HTR-8/SVneo (cell line): ENCODE measurements at regions not wholly inside any gene's neighbourhood (a gene's known extent, or its start where the extent isn't known, plus 50 kb on each side); places are given as distances from the start of the nearest gene placed in this dataset.
"Not testable (repeated sequence)": the region's sequence is repeated elsewhere in the genome, so short reads cannot be mapped to it uniquely, and the experiment has no call there.

ENCODE experiments used
- DNase-seq: peaks from one replicate; pipeline ENCODE4 v3.0.0; 2011; ENCODE audit warnings: low spot score, mixed read lengths; ENCODE audit not compliant: insufficient read length
- FAIRE-seq: peaks from 2 replicates; lab custom pipeline; 2011; peaks lifted over from hg19 to GRCh38; lab: Jason Lieb, UNC

DNA sequence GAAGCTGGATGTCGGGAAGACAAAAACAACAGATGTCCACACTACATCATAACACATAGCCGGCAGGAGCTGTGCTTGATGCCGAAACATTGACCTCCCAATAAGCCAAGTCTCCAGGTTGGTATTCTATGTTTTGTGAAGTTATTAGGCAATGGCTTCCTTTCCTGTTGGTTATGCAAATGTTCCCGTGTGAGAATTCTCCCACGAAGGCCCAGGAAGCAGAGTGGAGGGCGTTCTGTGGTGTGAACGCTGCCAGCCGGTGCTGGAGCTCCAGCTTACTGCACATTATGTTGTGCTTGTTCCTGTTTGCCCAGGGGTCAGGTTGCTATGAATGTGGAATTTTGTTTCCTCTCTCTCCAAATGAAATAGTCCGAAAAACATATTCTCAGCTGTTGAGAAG, 156.4 kb upstream of the HMGA2 start:
- FAIRE-seq = no peak
- DNase-seq = no peak

DNA sequence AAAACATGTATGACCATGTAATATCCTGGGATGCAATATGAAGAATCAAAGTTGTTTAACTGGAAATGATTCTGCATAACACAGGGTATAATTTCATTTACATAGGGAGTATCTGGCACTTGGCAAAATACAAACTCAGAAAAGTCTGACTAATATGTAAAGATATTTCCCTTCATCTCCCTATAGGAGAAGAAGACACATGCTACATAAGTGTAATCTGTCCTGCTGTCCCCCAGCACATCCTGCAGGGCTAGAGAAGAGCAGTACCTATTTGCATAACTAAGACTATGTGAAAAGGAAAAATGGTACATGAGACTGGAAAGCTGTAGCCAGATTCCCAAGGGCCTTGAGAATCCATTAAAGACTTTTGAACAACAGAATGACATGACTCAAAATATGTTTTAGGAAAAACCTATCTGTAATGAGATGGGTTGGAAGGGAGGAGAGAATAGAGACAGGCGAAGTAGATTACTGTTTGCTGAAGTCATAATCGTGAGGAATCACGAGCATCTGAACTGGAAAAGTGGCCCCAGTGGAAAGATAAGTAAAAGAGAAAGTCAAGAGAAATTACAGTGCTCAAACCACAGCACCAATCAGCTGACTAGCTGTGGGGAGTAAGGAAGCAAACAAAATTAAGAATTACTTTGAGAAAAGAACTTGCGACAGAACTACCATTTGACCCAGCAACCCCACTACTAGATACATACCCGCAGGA, 155.1 kb upstream of the HMGA2 start:
- FAIRE-seq (no peak), DNase-seq (no peak)

DNA sequence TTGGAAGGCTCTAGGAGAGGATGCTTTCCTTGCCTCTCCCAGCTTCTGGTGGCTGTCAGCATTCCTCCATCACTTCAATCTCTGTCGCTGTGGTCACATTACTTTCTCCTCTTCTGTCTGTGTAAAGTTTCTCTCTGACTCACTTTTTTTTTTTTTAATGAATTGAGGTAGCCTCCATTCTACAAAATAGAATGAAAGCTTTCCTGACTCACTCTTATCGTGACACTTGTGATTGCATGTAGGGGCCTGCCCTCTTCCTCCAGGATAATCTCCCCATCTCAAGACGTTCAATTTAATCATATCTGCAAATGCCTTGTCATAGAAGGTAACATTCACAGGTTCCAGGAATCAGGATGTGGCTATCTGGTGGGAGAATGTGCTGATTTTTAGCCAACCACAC, 153.5 kb upstream of the HMGA2 start:
- FAIRE-seq (no peak), DNase-seq (peak; percentile 23)

DNA sequence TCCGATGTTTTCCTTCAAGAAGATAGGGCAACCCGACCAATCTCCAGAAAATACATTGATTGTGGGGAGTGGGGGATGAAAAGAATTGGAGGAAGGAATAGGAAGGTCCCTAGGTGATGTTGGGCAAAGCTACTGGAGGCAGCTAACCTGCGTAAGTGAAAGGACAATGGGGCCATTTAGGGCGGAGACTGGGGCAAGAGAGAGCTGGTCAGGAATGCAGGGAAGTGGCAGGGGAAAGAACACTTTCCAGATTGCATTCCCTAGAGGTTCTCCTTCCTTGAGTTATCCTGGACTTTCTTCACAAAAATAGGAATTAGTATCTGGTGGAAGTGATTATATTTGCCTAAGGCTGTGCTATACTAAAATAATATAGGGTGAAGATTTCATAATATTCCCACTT, 151.8 kb upstream of the HMGA2 start:
- FAIRE-seq = no peak
- DNase-seq = no peak

DNA sequence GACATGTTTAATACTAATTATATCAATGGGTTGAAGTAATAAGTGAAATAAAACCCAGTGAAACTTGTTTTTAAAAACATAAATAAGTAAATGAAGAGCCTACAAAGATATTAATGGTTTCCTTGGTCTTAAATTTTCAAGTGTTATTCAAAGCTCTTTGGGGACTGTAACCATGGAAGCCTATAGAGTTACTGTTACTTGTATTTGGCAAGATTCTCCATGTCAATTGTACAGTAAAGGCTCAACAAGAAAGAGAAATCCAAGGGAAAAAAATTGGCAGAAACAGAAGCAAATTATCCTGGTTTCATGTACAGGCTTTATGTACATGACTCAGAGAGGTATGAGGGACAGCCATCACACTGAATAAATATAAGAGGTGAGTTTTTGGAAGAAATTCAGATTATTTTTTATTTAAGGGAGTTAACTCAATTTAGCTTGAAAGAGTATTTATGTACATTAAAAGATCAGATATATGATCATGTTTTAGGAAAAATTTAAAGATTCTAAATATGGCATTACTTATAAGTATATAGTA, 151.1 kb upstream of the HMGA2 start:
- FAIRE-seq (no peak), DNase-seq (no peak)

DNA sequence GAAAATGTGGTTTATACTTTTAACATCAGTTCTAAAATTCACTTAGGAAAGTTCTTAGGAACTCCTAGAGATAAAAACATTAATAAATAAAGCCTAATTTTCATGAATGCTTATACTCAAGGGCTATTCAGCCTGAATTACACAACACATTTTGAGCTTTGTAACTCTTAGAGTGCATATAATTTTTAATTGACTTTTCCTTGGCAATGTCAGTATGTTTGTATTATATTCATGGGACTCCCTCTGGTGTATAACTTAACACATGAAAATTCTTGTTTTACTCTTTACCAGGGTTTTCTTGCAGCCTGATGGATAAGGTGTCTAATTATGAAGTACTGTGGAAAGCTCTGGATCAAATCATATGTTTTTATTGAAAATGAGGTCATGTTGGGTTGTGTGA, 150.6 kb upstream of the HMGA2 start:
- DNase-seq = no peak
- FAIRE-seq = no peak

DNA sequence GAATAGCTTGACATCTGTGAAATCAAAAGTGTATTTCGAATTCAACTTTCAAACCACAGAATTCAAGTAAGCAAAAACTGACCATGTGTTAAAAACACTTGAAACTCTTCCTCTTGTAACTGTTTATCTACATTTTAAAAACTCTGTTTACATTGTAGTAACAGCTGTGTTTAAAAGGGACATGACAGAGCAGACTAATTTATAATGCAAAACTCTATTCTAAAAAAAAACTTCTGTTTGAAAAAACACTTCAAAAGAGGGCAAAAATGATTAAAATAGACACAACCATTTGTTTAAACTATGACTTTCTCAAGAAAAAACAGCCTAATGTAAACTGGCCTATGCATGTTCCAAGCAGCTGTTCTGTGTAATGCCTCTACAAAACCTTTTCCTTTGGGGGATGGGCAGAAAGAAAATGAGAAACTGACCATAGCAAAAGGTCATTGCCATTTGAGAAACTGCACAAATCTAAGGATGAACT, 149.1 kb upstream of the HMGA2 start:
- FAIRE-seq (no peak), DNase-seq (no peak)

DNA sequence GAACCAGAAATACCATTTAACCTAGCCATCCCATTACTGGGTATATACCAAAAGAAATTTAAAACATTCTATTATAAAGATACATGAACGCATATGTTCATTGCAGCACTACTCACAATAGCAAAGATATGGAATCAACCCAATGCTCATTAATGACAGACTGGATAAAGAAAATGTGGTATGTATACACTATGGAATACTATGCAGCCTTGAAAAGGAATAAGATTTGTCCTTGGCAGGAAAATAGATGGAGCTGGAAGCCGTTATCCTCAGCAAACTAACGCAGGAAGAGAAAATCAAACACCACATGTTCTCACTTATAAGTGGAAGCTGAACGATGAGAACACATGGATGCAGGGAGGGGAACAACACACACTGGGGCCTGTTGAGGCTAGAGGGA, 146.1 kb upstream of the HMGA2 start:
- FAIRE-seq, DNase-seq: not testable (repeated sequence)

DNA sequence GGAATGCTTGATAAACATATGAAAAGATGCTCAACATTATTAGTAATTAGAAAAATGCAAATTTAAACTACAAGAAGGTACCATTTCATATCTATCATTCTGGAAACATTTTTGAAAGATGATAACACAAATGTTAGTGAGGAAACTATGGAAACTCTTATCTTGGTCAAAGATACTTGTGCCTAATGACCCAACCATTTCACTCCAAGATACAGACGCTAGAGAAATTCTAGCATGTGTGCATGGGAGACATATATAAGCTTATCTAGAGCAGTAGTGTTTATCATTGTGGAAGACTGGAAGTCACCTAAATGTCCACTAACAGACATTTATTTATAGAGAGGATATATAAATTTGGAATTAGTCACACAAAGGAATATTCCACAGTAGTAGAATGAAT, 143.1 kb upstream of the HMGA2 start:
- FAIRE-seq (no peak), DNase-seq (no peak)

DNA sequence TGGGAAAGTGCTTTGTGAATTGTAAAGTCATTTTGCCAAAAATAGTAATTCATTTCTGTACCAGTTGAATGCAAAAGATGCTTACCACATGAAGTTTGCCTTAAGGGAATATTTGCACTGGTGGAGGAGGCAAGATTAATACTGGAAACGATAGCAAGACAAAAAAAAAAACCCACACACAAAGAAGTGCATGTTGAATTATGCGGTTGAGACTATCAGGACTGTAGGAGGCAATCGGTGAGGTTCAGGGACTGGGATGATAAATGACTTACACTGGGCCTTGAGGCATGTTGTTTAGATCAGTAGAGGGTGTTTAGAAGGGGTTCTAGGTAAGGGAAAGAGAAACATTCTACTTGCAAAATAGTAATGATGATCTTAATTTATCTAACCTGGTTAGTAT, 142.2 kb upstream of the HMGA2 start:
- no peak for FAIRE-seq
- DNase-seq = no peak

DNA sequence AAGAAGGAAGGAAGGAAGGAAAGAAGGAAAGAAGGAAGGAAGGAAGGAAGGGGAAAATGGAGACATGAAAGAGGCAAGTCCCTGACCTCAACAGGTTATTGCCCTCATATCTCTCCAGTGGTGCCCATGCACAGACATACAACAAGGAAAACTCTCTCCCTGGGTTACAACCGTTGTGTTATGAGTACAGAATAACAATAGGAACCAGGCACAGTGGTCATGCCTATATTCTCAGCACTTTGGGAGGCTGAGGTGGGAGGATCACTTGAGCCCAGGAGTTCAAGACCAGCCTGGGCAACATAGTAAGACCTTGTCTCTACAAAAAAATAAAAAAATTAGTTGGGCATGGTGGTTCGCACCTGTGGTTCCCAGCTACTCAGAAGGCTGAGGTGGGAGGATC, 139.4 kb upstream of the HMGA2 start:
- no peak for FAIRE-seq

DNA sequence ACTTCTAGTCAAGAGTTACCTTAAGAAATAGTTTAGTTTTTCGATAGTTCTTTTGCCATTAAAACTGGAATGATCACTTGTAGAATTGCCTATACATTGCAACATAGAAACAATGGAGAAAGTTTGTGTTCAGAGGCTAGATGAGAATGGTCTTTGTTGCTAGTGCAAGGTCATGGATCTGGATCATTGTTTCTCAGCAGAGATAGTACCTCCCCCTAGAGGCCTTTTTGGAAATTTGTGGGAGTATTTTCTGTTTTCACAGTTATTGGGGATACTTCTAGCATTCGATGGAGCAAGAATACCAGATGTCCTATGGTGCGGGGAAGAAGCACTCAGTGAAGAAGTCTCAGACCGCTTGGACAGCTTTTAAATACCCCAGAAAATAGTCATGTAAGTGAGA, 138.8 kb upstream of the HMGA2 start:
- FAIRE-seq = no peak
- peak; percentile 36 for DNase-seq

More for the DNA sequence above, 139.4 kb upstream of the HMGA2 start:
- DNase-seq = no peak

DNA sequence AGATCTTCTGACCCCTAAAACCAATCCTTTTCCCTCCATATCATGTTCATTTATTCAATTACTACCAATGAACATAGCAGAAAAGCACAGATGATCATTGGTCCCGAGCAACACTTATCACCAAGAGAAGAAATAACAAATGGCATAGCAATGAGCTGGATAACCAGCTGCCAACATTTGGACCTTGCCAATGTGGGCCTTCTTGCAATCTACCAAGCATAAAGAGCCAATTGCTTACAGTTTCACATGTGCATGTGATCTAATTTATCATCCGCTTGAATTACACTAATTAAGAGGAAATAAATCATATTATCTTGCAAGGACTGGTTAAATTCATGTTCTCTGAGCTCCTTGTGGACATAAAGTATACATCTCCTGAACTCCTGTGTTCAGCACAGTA, 134.8 kb upstream of the HMGA2 start:
- DNase-seq (no peak), FAIRE-seq (no peak)

DNA sequence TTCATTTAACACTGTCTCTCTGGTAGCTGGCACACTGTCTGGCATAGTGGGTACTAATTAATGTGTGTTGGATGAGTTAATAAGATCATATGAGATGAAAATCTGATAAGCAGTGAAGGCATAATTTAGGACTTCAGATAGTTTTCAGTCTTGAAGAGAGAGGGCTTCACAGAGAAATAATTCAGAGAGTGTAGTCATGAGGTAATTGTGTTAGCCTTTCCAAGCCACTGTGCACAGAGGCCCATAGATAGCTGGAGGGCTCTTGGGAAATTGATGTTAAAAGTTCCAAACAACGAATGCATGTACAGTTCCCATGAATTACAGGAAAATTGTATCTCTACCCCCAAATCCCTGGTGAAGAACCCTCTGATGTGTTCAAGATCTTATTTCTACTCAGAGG, 133.8 kb upstream of the HMGA2 start:
- FAIRE-seq (no peak), DNase-seq (no peak)

DNA sequence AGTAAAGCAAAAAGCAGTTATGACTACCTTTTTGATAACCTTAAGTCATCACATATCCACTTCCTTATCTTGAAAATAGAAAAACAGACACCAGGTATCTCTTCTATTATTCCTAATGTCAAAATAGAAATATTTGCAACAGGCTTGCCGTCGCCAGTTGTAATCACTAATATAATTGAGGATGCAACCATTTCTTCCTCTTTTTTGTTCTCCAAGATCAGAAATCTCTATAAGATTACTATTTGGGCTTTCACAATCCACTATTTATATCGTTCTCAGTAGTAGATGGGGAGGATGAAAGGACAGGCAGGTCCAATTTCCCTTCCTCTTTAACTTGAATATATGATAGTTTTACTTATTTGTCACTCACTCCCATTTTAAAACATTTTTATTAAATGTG, 130.2 kb upstream of the HMGA2 start:
- DNase-seq (no peak), FAIRE-seq (no peak)

DNA sequence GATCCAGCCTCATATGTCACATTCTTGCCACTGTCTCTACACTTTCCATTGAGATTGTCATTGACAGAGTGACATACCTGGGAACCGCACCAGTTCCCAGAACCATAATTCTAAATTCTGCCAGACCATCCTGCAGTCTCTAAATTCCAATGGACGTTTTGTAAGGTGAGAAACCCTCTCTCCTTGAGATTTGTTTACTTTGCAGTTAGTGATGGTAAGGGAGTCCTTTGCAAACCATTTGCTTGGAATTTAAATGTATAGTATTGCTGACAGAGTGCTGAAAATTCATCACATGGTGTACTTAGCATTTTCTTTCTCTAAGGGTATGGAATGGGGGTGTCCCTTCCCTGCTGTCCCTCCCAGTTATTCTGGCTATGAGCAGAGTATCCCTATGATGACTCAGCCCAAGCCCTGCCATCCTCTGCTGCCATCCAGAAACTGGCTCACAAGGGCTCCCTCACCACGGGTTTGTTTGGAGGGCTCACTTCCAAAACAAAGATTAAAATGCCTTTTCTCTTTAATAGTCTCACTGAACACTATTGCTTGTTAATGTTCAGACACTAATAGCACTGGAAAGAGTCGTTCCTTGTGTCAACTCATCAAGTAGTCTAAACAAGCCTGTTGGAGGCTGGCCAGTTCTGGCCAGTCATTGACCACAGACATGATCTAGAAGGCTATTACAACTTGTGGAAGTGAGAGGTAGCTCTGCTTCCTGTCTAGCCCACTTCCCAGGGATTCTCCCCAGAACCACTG, 129.0 kb upstream of the HMGA2 start:
- DNase-seq (peak; percentile 52), FAIRE-seq (peak; percentile 80)

DNA sequence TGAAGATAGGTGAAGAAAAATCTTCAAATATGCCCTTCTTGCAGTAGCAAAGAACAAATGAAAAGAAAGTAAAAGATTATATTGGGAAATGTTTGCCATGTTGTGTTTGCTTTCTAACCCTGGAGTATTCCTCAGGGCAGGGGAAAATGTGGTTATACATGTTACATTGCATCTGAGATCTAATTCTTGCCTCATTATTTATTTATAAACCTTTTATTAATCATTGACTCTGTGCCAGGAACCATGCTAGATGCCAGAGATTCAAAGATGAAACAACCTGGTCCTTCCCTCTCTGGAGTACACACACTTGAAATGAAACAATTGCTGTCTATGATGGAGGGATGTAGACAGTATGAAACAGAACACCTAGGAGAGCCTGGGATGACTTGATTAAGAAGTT, 128.1 kb upstream of the HMGA2 start:
- FAIRE-seq (no peak), DNase-seq (no peak)

DNA sequence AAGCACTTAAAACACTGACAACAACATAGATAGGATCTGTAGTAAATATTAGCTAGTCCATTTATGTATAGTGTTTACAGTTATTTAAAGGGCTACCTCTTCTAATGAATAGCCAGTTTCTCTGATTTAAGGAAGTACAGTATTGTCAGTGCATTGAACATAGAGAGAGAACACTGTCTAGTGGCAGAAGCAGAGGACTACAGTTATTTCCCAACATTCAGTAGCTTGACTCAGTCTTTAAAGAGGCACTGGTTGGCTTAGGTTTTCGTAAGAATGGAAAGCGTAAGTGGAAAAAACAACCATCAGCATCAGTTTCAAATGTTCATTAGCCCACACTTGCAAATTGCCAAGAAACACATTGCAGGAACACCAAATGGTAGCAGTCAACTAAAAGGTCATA, 125.0 kb upstream of the HMGA2 start:
- peak; percentile 10 for DNase-seq
- no peak for FAIRE-seq

DNA sequence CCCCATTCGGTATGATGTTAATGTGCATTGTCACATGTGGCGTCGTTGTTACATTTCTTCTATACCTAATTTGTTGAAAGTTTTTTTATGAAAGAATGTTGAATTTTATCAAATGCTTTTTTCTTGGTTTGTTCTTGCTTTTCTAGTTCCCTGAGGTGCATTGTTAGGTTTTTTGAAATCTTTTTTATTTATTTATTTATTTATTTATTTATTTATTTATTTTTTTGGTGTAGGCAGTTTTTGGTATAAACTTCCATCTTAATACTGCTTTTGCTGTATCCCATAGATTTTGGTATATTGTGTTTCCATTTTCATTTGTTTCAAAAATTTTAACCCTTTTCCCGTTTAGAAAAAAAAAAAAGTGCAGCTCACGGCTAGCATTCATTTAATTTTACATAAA, 121.1 kb upstream of the HMGA2 start:
- DNase-seq (no peak), FAIRE-seq (no peak)

DNA sequence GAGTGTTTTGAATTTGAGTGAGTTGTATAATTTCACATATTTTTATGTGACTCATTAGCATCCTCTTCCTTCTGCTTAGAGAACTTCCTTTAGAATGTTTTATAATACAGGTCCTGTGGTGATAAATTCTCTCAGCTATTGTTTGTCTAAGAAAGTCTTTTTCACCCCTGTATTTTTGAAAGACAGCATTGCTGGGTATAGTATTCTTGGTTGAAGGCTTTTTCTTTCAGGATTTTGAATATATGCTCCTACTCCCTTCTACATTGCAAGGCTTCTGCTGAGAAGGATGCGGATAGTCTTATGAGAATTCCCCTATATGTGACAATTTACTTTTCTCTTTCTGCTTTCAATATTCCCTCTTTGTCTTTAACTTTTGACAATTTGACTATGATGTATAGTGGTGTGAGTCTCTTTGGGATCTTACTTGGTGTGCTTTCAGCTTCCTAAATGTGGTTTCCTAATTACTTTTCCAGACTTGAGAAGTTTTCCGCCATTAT, 118.9 kb upstream of the HMGA2 start:
- FAIRE-seq = no peak
- no peak for DNase-seq

DNA sequence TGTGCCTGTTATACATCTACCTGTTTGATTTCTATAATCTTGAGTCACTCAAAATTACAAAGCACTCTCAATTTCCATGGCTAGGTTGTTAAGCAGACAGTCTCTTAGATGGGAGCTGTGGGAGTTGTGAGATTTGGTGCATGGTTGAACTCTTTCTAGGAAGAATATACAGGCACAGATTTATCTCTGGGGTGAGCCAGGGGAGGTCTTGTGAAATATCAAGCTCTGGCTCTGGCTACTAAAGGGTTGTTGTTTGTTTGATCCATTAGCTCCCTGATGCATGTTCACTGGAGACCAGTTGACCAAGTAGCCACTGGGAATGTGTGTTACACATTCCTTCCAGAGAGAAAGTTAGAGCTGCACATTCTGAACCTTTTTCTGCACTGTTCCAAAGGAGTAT, 117.2 kb upstream of the HMGA2 start:
- DNase-seq = no peak
- no peak for FAIRE-seq
